ENCODE measurements at regions not wholly inside any gene's neighbourhood (a gene's known extent, or its start where the extent isn't known, plus 50 kb on each side); places are given as distances from the start of the nearest gene placed in this dataset.

DNA sequence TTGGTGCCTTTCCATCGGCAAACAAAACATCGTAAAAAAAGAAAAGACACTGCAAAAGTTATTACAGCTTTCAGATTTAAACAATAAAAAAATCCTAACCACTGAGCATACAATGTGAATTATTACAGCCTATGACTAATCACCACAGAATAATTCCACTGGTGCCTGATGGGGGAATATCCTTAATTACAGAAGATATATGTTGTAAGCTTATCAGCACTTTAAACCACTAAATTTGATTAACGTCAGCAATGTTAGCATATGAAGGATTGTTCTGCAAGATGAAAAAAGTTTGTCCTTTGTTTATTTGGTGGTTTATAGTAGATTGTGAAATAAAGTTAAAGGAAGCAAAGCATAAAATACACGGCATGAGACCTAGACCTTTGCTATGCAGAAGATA lies 210.2 kb upstream of the ADAMTS3 start:
- TF ChIP-seq, protein P1, sequence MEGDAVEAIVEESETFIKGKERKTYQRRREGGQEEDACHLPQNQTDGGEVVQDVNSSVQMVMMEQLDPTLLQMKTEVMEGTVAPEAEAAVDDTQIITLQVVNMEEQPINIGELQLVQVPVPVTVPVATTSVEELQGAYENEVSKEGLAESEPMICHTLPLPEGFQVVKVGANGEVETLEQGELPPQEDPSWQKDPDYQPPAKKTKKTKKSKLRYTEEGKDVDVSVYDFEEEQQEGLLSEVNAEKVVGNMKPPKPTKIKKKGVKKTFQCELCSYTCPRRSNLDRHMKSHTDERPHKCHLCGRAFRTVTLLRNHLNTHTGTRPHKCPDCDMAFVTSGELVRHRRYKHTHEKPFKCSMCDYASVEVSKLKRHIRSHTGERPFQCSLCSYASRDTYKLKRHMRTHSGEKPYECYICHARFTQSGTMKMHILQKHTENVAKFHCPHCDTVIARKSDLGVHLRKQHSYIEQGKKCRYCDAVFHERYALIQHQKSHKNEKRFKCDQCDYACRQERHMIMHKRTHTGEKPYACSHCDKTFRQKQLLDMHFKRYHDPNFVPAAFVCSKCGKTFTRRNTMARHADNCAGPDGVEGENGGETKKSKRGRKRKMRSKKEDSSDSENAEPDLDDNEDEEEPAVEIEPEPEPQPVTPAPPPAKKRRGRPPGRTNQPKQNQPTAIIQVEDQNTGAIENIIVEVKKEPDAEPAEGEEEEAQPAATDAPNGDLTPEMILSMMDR (IDR thresholded peaks at IDR 0.05), result no peak
- WGBS, 2 donors, result 90 to 92% methylated on average over 4 of the region's 4 CpGs
- H3K27ac ChIP-seq, result no peak overlapping the region
- intact Hi-C loops (cut with DNase I), result no loop called here
- DNase-seq (no peak), ATAC-seq (no peak)
- H3K9me3 ChIP-seq, result no peaks in the 10 kb centered on the region
- H3K4me1 ChIP-seq, result no peaks in the 10 kb centered on the region
- no peaks in the 10 kb centered on the region for H3K36me3 ChIP-seq
- no peaks in the 10 kb centered on the region for H3K27me3 ChIP-seq
- H3K4me3 ChIP-seq, result no peak overlapping the region

DNA sequence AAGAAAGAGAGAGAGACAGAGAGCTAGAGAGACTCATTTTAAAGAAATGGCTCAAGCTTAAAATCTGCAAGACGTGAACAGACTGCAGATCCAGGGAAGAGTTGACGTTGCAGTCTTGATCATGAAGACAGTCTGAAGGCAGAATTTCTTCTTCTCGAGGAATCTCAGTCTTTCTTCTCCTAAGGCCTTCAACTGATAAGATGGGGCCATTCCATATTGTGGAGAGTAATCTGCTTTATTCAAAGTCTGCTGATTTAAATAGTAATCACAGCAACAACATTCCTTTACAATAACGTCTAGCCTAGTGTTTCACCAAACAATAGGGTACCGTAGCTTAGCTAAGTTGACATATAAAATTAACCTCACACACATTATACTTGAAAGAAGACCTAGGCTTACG lies 208.4 kb upstream of the ADAMTS3 start:
- TF ChIP-seq, protein P1 (IDR thresholded peaks at IDR 0.05), result no peak
- Histone ChIP-seq H3K27me3 (no peaks in the 10 kb centered on the region), H3K9me3 (no peaks in the 10 kb centered on the region), H3K36me3 (no peaks in the 10 kb centered on the region), H3K27ac (no peak overlapping the region), H3K4me3 (no peak overlapping the region), H3K4me1 (no peaks in the 10 kb centered on the region)
- DNase-seq (no peak), ATAC-seq (no peak)
- 59 to 72% methylated on average over 6 of the region's 6 CpGs for WGBS, 2 donors
- intact Hi-C loops (cut with DNase I), result no loop called here

DNA sequence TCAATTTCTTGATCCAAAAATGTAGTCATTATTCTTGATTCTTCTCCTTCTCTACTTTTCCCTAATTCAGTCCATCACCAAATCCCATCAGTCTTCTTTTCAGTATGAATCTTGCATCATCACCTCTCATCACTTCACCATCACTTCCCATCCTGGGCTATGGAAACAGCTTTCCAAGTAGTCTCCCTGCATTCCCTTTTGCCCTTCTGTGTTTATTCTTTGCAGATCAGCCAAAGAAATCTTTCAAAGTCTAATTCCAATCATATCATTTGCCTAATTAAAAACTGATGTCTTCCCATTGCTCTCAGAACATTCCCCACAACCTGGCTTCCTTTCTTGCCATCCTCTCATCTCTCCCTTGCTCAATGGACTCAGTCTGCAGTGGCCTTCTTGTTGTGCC lies 201.7 kb upstream of the ADAMTS3 start:
- Histone ChIP-seq H3K27me3 (peaks cover 0 to 3% (median 0%) of the 10 kb centered on the region in 7 donors), H3K36me3 (no peaks in the 10 kb centered on the region), H3K4me3 (no peak overlapping the region), H3K4me1 (no peaks in the 10 kb centered on the region), H3K27ac (no peak overlapping the region), H3K9me3 (no peaks in the 10 kb centered on the region)
- ATAC-seq (no peak), DNase-seq (no peak)
- TF ChIP-seq, protein P1 (IDR thresholded peaks at IDR 0.05), result no peak
- intact Hi-C loops (cut with DNase I), result no loop called here

DNA sequence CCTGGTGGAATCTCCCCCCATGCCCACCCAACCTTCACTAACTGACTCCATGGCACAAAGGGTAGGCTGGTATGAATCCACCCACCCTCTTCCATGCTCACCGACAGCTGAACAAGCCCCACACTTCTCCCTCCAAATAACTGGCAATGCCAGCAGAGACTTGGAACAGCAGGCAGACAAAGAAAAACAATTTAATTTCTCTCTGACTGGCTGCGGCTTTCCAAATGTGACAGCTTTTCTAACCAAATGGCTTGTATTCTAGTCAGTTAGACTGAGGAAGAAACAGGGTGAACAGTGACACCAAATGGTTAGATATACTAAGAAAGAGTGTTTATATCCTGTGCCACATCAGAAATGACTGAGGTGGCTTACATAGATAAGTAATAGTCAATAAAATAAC lies 199.3 kb upstream of the ADAMTS3 start:
- H3K27me3 ChIP-seq, result peaks cover 0 to 5% (median 0%) of the 10 kb centered on the region in 7 donors
- H3K36me3 ChIP-seq, result no peaks in the 10 kb centered on the region
- 75 to 80% methylated on average over 2 of the region's 2 CpGs for WGBS, 2 donors
- intact Hi-C loops (cut with DNase I), result no loop called here
- TF ChIP-seq, protein P1 (IDR thresholded peaks at IDR 0.05), result no peak
- ATAC-seq, result peak in 1 of 8 donors; percentile 12
- no peaks in the 10 kb centered on the region for H3K9me3 ChIP-seq
- H3K27ac ChIP-seq, result no peak overlapping the region
- no peak overlapping the region for H3K4me3 ChIP-seq
- H3K4me1 ChIP-seq, result no peaks in the 10 kb centered on the region
- no peak for DNase-seq
